IPS-18a (cell line): ENCODE measurements at regions not wholly inside any gene's neighbourhood (a gene's known extent, or its start where the extent isn't known, plus 50 kb on each side); places are given as distances from the start of the nearest gene placed in this dataset.
"Not testable (repeated sequence)": the region's sequence is repeated elsewhere in the genome, so short reads cannot be mapped to it uniquely, and the experiment has no call there.

Experiments used
- H3K27ac ChIP-seq: one replicate; pipeline ENCODE4 v1.5.1; 2013; ENCODE audit warnings: low read length
- H3K27me3 ChIP-seq: one replicate; pipeline ENCODE4 v1.6.1; 2013; ENCODE audit warnings: mild to moderate bottlenecking, low read length; ENCODE audit not compliant: control insufficient read depth, insufficient read depth
- H3K36me3 ChIP-seq: one replicate; pipeline ENCODE4 v1.6.1; 2013; ENCODE audit warnings: low read depth, low read length; ENCODE audit not compliant: control insufficient read depth
- H3K4me1 ChIP-seq: one replicate; pipeline ENCODE4 v1.6.1; 2013; ENCODE audit warnings: low read depth, low read length; ENCODE audit not compliant: control insufficient read depth
- H3K4me3 ChIP-seq: one replicate; pipeline ENCODE4 v1.5.1; 2013; ENCODE audit warnings: low read length
- H3K9ac ChIP-seq: one replicate; pipeline ENCODE4 v1.6.1; 2013; ENCODE audit warnings: mild to moderate bottlenecking, low read length, moderate library complexity
- H3K9me3 ChIP-seq: one replicate; pipeline ENCODE4 v1.6.1; 2013; ENCODE audit warnings: low read depth, low read length; ENCODE audit not compliant: control insufficient read depth

DNA sequence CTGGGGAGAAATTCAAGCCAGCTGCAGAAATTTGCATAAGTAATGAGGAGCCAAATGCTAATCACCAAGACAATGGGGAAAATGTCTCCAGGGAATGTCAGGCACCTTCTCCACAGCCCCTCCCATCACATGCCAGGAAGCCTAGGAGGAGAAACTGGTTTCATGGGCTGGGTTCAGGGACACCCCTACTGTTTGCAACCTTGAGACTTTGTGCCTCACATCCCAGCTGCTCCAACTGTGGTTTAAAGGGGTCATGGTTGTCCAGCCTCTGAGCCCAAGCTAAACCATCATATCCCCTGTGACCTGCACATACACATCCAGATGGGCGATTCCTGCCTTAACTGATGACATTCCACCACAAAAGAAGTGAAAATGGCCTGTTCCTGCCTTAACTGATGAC lies 258.4 kb upstream of the GULP1 start:
- peak overlapping the region; percentile 54 for H3K27ac ChIP-seq
- H3K4me3 ChIP-seq, result peak overlapping the region; percentile 71
- peak overlapping the region; percentile 26 for H3K9ac ChIP-seq
- H3K36me3 ChIP-seq, H3K9me3 ChIP-seq, H3K27me3 ChIP-seq: not testable (repeated sequence)
- H3K4me1 ChIP-seq, result peaks cover 41% of the 10 kb centered on the region

DNA sequence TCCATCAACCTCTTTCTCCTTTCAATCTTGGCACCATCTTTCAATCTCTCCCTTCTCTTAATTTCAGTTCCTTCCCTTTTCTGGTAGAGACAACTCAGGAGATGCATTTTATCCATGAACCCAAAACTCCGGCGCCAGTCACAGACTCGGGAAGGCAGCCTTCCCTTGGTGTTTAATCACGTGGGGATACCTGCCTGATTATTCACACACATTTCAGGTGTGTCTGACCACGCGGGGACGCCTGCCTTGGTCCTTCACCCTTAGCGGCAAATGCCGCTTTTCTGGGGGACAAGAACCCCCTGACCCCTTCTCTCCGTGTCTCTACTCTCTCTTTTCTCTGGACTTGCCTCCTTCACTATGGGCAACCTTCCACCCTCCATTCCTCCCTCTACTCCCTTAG lies 257.6 kb upstream of the GULP1 start:
- H3K4me1 ChIP-seq, result peaks cover 33% of the 10 kb centered on the region
- not testable (repeated sequence) for H3K27me3 ChIP-seq, H3K27ac ChIP-seq, H3K9me3 ChIP-seq, H3K36me3 ChIP-seq
- peak overlapping the region; percentile 71 for H3K4me3 ChIP-seq
- peak overlapping the region; percentile 70 for H3K9ac ChIP-seq

DNA sequence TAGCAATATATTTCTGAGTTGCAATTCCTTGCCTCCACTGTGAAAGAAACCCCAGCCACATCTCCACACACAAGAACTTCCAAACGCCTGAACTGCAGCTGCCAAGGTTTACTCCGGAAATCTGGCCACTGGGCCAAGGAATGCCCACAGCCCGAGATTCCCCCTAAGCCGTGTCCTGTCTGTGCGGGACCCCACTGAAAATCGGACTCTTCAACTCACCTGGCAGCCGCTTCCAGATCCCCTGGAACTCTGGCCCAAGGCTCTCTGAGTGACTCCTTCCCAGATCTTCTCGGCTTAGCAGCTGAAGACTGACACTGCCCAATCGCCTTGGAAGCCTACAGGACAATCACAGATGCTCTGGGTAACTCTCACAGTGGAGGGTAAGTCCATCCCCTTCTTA lies 256.3 kb upstream of the GULP1 start:
- not testable (repeated sequence) for H3K9me3 ChIP-seq, H3K27me3 ChIP-seq, H3K36me3 ChIP-seq, H3K27ac ChIP-seq, H3K9ac ChIP-seq
- Histone ChIP-seq H3K4me1 (peaks cover 28% of the 10 kb centered on the region), H3K4me3 (peak overlapping the region; percentile 71)

DNA sequence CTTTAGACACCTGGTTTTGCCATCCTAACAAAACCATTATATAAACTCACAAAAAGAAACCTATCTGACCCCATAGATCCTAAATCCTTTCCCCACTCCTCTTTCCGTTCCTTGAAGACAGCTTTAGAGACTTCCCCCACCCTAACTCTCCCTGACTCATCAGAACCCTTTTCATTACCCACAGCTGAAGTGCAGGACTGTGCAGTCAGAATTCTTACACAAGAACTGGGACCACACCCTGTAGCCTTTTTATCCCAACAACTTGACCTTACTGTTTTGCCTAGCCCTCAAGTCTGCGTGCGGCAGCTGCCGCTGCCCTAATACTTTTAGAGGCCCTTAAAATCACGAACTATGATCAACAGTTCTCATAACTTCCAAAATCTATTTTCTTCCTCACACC lies 254.9 kb upstream of the GULP1 start:
- not testable (repeated sequence) for H3K9ac ChIP-seq, H3K27ac ChIP-seq, H3K9me3 ChIP-seq, H3K4me3 ChIP-seq, H3K27me3 ChIP-seq, H3K36me3 ChIP-seq
- peaks cover 16% of the 10 kb centered on the region for H3K4me1 ChIP-seq

DNA sequence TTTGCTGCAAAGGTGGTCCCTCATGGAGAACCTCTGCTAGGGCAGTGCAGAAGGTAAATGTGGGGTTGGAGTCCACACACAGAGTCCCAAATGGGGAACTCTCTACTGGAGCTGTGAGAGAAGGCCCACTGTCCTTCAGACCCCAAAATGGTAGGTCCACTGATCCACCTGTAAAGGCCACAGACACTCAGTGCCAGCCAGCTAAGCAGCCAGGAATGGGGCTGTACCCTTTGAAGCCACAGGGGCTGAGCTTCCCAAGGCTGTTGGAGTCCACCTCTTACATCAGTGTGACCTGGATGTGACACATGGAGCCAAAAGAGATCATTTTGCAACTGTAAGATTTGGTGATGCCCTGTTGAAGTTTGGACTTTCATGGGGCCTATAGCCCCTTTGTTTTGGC lies 252.4 kb upstream of the GULP1 start:
- Histone ChIP-seq H3K9me3 (no peaks in the 10 kb centered on the region), H3K9ac (no peak overlapping the region), H3K27ac (no peak overlapping the region), H3K27me3 (no peaks in the 10 kb centered on the region), H3K36me3 (peaks cover 10% of the 10 kb centered on the region), H3K4me3 (no peak overlapping the region), H3K4me1 (peaks cover 3% of the 10 kb centered on the region)

DNA sequence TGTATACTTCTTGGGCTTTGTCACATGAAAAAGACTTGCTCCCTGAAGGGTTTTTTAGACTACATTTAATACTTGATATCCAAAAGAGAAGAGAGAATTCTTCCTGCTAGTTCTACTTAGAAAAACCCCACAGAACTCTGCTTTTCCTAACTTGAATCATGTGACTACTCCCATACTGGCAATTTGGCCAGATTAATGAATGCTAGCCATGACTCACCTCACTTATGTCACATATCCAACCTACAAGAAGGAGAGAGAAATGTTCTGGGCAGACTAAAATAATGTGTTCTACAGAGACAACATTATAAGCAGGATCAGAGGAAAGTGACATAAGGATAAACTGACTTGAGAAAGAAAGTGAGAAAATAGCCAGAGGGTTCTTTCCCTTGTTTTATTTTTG lies 249.3 kb upstream of the GULP1 start:
- no peaks in the 10 kb centered on the region for H3K9me3 ChIP-seq
- H3K9ac ChIP-seq, result no peak overlapping the region
- H3K4me3 ChIP-seq, result no peak overlapping the region
- peaks cover 10% of the 10 kb centered on the region for H3K36me3 ChIP-seq
- no peak overlapping the region for H3K27ac ChIP-seq
- H3K4me1 ChIP-seq, result peaks cover 2% of the 10 kb centered on the region
- no peaks in the 10 kb centered on the region for H3K27me3 ChIP-seq

DNA sequence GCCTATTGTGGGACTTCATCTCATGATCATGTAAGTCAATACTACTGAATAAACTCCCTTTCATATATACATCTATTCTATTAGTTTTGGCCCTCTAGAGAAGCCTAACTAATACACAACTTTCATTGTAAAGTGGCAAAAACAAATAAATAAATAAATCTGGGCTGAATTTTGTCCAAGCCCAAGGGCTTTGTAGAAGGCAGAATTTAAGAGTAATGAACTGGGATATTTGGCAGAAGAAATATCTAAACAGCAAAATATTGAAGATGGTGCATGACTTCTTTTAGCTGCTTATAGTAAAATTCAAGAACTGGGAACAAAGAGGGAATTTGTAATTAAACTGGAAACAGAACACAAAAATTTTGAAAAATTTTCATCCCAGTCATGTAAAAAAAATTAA lies 246.7 kb upstream of the GULP1 start:
- Histone ChIP-seq H3K9ac (no peak overlapping the region), H3K27ac (no peak overlapping the region), H3K4me3 (no peak overlapping the region), H3K36me3 (no peaks in the 10 kb centered on the region), H3K27me3 (no peaks in the 10 kb centered on the region), H3K4me1 (peaks cover 9% of the 10 kb centered on the region), H3K9me3 (no peaks in the 10 kb centered on the region)

DNA sequence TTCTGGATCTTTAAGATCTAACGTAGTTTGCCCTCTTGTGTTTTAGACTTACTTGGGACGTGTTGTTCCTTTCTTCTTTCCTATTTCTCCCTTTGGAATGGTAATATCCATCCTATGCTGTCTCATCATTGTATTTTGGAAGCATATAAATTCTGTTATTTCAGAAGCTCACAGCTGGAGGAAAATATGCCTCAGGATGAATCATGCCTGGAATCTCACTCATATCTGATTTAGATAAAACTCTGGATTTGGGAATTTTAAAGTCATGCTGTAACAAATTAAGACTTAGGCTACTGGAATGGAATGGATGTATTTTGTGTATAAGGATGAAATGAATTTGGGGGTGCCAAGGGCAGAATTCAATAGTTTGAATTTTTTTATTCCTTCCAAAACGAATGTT lies 245.2 kb upstream of the GULP1 start:
- Histone ChIP-seq H3K4me3 (no peak overlapping the region), H3K9ac (no peak overlapping the region), H3K4me1 (peaks cover 17% of the 10 kb centered on the region), H3K36me3 (no peaks in the 10 kb centered on the region), H3K27me3 (no peaks in the 10 kb centered on the region), H3K9me3 (no peaks in the 10 kb centered on the region), H3K27ac (no peak overlapping the region)

DNA sequence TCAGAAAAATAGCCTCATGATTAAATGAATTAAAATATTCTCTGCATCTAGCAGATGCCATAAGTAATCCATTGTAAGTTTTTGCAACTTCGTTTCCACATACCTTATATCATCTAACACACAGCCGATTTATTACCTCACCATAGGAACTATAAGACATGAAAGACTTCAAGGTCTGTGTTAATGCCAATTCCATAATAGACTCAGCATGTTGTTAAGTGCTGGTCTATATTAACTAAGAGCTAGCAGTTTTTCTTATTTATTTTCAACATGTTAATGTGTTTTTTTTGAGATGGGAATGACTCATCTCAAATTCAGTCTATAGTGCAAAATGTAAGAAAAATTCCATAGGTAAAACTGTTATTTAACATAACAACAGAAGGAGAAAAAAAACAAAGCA lies 243.9 kb upstream of the GULP1 start:
- no peaks in the 10 kb centered on the region for H3K36me3 ChIP-seq
- H3K4me3 ChIP-seq, result no peak overlapping the region
- H3K27me3 ChIP-seq, result no peaks in the 10 kb centered on the region
- H3K4me1 ChIP-seq, result peaks cover 20% of the 10 kb centered on the region
- H3K9ac ChIP-seq, result no peak overlapping the region
- H3K27ac ChIP-seq, result no peak overlapping the region
- no peaks in the 10 kb centered on the region for H3K9me3 ChIP-seq

DNA sequence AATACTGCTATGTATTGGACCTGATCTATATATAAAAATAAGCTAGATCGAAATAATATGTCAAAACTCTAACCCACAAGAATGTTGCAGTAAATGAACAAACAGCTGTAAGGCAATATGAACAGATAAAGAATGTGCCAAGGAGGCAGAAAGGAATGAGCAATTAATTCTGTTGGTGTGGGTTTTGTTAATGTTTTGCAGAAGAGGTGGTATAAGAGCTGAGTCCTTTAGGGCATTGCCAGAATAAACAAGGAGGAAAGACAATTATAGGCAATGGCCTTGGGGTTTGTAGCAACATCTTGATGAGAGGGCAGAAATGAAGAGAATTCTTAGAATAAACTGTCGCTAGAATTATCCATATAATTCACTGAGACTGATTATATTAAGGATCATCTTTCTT lies 240.9 kb upstream of the GULP1 start:
- Histone ChIP-seq H3K27ac (no peak overlapping the region), H3K36me3 (no peaks in the 10 kb centered on the region), H3K4me3 (no peak overlapping the region), H3K27me3 (no peaks in the 10 kb centered on the region), H3K9ac (no peak overlapping the region), H3K4me1 (peaks cover 20% of the 10 kb centered on the region), H3K9me3 (no peaks in the 10 kb centered on the region)

DNA sequence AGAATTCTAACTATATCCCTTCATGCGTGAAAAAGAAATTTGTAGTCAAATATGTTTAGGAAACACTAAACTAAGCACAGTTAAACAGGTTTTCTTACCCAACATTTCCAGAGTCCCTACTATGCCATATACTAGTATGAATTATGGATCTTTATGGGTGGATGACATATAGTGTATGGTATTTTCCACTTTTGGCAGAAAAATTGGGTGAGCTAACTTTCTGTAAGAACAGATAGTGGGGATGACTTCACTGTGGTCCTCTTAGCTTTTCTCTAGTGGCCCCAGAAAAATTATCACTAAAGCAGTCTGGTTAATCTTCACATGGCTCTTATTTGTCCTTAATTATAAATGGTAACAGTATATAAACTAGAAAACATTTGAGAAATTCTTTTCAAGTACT lies 240.0 kb upstream of the GULP1 start:
- Histone ChIP-seq H3K9me3 (no peaks in the 10 kb centered on the region), H3K36me3 (no peaks in the 10 kb centered on the region), H3K4me1 (peaks cover 20% of the 10 kb centered on the region), H3K4me3 (no peak overlapping the region), H3K27me3 (no peaks in the 10 kb centered on the region), H3K9ac (no peak overlapping the region), H3K27ac (no peak overlapping the region)

DNA sequence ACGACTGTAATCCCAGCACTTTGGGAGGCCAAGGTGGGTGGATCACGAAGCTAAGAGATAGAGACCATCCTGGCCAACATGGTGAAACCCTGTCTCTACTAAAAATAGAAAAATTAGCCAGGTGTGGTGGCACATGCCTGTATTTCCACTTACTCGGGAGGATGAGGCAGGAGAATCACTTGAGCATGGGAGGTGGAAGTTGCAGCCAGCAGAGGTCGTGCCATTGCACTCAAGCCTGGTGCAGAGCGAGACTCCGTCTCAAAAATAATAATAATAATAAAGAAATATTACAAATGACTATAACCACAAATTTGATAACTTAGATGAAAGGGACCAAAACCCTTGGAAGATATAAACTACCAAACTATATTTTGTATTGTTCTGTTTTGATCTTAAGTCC lies 226.3 kb upstream of the GULP1 start:
- Histone ChIP-seq H3K27ac (no peak overlapping the region), H3K4me3 (no peak overlapping the region), H3K4me1 (no peaks in the 10 kb centered on the region), H3K36me3 (no peaks in the 10 kb centered on the region), H3K9ac (no peak overlapping the region), H3K27me3 (no peaks in the 10 kb centered on the region), H3K9me3 (no peaks in the 10 kb centered on the region)

DNA sequence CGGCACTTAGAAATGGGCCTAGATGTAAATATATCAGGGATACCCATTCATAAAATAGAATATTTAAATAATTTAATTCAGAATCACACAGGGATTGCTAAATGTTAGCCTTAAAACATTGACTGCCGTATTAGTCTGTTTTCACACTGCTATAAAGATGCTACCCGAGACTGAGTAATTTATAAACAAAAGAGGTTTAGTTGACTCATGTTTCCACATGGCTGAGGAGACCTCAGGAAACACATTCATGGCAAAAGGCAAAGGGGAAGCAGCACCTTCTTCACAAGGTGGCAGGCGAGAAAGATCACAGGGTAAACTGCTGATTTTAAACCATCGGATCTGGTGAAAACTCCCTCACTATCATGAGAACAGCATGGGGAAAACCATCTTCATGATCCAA lies 223.6 kb upstream of the GULP1 start:
- Histone ChIP-seq H3K4me3 (no peak overlapping the region), H3K36me3 (no peaks in the 10 kb centered on the region), H3K27me3 (no peaks in the 10 kb centered on the region), H3K4me1 (no peaks in the 10 kb centered on the region), H3K27ac (no peak overlapping the region), H3K9me3 (no peaks in the 10 kb centered on the region), H3K9ac (no peak overlapping the region)
